Kidney epithelial cell (primary cell): ENCODE measurements at regions not wholly inside any gene's neighbourhood (a gene's known extent, or its start where the extent isn't known, plus 50 kb on each side); places are given as distances from the start of the nearest gene placed in this dataset.

Source experiments
- DNase-seq: peaks from one replicate; pipeline ENCODE4 v3.0.0-alpha.2; 2010; ENCODE audit warnings: low read depth
- H3K27me3 ChIP-seq: 2 replicates; pipeline ENCODE4 v1.6.0; 2011; ENCODE audit warnings: low read length; ENCODE audit not compliant: control insufficient read depth, insufficient read depth
- H3K36me3 ChIP-seq: 2 replicates; pipeline ENCODE4 v1.5.1; 2011; ENCODE audit warnings: low read length; ENCODE audit not compliant: control insufficient read depth, insufficient read depth
- H3K4me3 ChIP-seq: 2 replicates; pipeline ENCODE4 v1.5.1; 2011; ENCODE audit warnings: low read depth, mild to moderate bottlenecking, control low read depth, low read length
- CTCF ChIP-seq: IDR thresholded peaks from 2 replicates; pipeline ENCODE4 v1.5.1; 2011; ENCODE audit warnings: mild to moderate bottlenecking, moderate library complexity, low read length, control low read depth, inconsistent platforms; ENCODE audit not compliant: insufficient read depth, poor library complexity, severe bottlenecking

GRCh38 chr9:92184041-92184564 lies 68.9 kb upstream of the SPTLC1 start:
- H3K27me3 ChIP-seq = peaks cover 4% of the 10 kb centered on the region
- no peak for DNase-seq
- no peaks in the 10 kb centered on the region for H3K36me3 ChIP-seq
- H3K4me3 ChIP-seq = no peak overlapping the region
- no peak for TF ChIP-seq CTCF

GRCh38 chr9:92183449-92183848 lies 68.2 kb upstream of the SPTLC1 start:
- Histone ChIP-seq H3K36me3 (no peaks in the 10 kb centered on the region), H3K4me3 (no peak overlapping the region), H3K27me3 (peaks cover 4% of the 10 kb centered on the region)
- no peak for DNase-seq
- TF ChIP-seq CTCF = no peak

- Histone ChIP-seq H3K4me3 (no peak overlapping the region), H3K36me3 (no peaks in the 10 kb centered on the region), H3K27me3 (no peaks in the 10 kb centered on the region)
- no peak for DNase-seq
- TF ChIP-seq CTCF = no peak
Measured at GRCh38 chr9:92181296-92181695, 66.1 kb upstream of the SPTLC1 start.

GRCh38 chr9:92180669-92181181 lies 65.5 kb upstream of the SPTLC1 start:
- no peak for TF ChIP-seq CTCF
- H3K36me3 ChIP-seq = no peaks in the 10 kb centered on the region
- peak; percentile 23 for DNase-seq

GRCh38 chr9:92180002-92180400 lies 64.8 kb upstream of the SPTLC1 start:
- TF ChIP-seq CTCF = no peak
- Histone ChIP-seq H3K4me3 (no peak overlapping the region), H3K36me3 (no peaks in the 10 kb centered on the region), H3K27me3 (no peaks in the 10 kb centered on the region)
- no peak for DNase-seq

More at GRCh38 chr9:92180669-92181181, 65.5 kb upstream of the SPTLC1 start:
- Histone ChIP-seq H3K4me3 (no peak overlapping the region), H3K27me3 (no peaks in the 10 kb centered on the region)

GRCh38 chr9:92179286-92180001 lies 64.2 kb upstream of the SPTLC1 start:
- H3K27me3 ChIP-seq = no peaks in the 10 kb centered on the region
- H3K4me3 ChIP-seq = no peak overlapping the region
- no peak for DNase-seq
- no peak for TF ChIP-seq CTCF
- no peaks in the 10 kb centered on the region for H3K36me3 ChIP-seq
